GM21619 (cell line): ENCODE measurements at regions not wholly inside any gene's neighbourhood (a gene's known extent, or its start where the extent isn't known, plus 50 kb on each side); places are given as distances from the start of the nearest gene placed in this dataset.

ENCODE experiments used
- ATAC-seq: cut with Tn5 transposase; IDR thresholded peaks from one replicate; pipeline ENCODE4 v1.9.1; 2021; ENCODE audit not compliant: unreplicated experiment

DNA sequence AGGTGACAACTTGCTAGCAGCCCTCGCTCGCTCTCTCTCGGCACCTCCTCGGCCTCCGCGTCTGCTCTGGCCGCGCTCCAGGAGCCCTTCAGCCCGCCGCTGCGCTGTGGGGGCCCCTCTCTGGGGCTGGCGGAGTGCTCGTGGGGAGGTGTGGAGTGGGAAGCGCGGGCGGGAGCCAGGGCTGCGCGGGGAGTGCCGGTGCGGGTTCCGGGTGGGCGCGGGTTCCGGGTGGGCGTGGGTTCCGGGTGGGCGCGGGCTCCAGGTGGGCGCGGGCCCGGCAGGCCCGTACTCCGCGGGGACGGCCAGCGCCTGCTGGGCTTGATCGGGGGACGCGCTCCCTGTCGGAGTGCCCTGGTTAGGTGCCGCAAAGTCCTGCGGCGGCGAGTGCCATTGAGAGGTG, 384.3 kb downstream of the GPM6A start:
- no peak for ATAC-seq

DNA sequence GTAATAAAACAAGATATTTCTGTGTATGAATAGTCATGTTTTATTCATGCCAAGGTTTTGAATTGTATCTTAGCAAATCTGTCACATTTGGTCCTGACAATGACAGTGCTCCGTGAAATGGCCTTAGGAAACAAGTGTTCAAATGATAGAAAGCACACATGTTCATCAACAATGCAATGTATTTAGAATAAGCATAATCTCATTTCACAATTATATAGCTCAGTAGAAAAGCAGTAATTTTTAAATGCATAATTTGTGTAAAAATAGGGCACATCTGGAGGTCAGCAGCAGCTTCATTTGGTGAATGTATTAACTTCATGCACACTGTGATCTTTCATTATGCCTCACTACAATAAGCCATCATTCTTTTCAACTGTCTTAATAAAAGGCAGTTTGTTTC, 380.4 kb downstream of the GPM6A start:
- no peak for ATAC-seq

DNA sequence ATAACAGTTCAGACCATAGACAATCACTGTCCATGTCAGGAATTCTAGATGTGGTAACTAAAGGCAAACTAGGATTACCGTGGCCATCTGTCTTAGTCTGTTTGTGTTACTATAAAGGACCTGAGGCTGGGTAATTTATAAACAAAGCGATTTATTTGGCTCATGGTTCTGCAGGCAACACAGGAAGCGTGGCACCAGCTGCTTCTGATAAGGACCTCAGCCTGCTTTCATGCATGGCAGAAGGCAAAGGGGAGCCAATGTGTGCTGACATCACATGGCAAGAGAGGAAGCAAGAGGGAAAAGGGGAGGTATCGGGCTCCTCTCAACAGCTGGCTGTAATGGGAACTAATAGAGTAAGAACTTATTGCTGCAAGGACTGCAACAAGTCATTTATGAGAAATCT, 376.7 kb downstream of the GPM6A start:
- no peak for ATAC-seq

DNA sequence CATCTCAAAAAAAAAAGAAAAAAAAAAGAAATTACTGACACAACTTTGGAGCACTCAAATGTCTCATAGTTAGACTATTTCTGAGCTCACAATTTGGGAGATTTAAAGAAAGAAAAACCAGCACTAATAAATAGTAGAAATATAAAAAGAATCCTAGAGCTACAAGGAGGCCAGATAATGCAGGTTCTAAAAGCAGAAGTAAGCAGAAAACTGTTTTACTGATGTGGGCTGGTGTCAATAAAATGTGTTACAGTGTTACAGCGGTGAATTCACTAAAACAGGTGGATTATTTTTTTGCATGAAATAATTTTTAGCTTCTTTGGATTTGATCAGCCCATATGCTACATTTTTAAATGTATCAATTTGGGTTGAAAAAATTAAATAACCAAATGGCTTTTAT, 375.9 kb downstream of the GPM6A start:
- ATAC-seq, result no peak

DNA sequence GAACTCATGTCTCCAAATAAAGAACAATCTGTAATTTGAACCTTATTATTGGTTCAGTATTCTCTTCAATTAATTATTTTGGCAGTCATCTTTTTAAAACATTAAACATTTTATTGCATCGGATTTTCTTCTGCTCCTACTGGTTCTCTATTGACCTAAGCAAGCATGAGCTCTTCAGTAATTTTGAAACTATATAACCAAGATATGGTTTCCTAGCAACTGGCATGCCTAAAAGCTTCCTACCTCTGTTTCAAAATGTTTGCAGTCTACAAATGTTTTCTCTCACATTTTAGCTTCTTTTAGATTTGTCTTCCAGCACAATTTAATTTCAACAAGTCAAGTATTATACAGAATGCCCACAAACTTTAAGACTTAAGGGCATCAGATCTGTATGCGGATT, 371.3 kb downstream of the GPM6A start:
- ATAC-seq, result no peak

DNA sequence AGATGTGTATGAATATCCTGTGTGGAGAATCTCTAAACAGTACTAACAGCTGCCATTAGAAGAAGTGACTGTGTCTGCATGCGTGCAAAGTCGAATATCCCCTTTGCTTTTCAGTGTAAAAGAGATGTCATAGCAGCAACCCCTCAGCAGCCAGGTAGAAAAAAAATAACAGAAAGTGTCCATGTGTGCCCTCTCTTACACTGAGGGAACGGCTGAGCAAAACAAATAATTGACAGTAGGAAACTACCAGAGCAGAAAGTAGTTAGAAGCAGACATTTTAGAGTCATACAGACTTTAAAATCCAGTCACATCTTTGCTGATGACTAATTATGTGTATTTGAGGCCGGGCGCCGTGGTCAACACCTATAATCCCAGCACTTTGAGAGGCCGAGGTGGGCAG, 370.8 kb downstream of the GPM6A start:
- ATAC-seq, result no peak

DNA sequence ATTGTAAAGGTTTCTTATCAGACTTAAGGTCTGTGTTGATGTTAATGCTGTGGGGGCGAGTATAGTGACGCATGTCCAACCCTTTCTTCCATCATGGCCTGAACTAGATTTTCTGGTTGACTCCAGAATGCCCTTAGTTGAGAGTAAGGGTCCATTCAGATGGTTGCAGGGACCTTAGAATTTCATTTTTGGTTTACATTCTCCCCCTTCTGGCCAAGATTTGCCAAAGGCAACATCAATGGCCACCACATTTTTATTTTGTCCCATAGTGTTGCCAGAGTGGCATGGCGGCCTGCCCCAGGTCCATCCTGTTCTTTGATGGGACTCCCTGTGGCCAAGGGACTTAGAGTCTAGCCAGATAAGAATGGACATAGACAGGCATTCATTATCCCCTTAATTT, 368.5 kb downstream of the GPM6A start:
- ATAC-seq, result no peak

DNA sequence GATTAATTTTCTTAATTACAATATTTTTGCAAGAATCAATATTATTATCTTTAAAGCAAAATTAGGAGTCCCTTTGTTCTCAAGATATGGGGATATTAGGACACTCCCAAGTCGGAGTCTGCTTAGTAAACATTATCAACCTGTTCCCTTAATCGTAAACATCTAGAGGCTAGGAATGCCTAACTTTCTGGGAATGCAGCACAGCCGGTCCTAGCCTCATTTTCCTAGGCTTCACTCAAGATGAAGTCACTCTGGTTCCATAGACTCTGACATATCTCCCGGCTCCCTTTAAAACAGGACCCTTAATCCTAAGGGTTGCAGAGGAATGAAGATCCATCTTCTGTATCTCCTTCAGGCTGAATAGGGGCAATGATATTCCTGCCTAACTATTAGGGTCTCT, 367.6 kb downstream of the GPM6A start:
- no peak for ATAC-seq

DNA sequence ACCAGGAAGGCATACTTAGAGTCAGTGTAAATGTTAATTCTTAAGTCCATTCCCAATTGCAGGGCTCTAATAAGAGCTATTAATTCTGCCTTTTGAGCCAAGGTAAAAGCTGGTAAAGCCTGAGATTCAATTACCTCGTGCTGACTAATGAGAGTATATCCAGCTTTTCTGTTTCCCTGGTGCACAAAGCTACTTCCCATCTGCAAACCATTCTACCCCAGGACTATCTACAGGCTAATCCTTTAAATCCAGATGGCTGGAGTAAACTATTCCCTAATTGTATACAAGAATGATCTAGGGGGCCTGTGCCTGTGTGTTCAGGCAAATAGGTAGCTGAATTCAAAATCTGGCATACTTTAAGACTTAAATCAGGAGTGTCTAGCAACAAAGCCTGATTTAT, 365.0 kb downstream of the GPM6A start:
- no peak for ATAC-seq

DNA sequence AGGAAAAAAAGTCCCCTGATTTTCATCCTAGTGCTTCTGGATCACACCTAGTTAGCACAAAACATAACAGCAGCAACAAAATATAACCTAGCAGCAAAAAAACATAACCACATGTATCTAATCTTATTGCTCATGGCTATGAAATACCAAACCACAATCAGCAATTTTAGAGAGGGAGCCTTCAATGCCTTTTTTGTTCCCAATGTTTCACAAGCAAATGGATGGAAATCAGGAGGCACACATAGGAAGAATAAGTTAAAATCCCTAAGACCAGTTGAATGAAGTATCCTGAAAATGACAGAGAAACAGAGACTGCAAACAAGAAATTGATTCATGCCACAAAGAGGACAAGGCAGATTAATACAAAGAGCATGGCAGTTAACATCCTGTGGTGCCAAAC, 361.6 kb downstream of the GPM6A start:
- no peak for ATAC-seq

DNA sequence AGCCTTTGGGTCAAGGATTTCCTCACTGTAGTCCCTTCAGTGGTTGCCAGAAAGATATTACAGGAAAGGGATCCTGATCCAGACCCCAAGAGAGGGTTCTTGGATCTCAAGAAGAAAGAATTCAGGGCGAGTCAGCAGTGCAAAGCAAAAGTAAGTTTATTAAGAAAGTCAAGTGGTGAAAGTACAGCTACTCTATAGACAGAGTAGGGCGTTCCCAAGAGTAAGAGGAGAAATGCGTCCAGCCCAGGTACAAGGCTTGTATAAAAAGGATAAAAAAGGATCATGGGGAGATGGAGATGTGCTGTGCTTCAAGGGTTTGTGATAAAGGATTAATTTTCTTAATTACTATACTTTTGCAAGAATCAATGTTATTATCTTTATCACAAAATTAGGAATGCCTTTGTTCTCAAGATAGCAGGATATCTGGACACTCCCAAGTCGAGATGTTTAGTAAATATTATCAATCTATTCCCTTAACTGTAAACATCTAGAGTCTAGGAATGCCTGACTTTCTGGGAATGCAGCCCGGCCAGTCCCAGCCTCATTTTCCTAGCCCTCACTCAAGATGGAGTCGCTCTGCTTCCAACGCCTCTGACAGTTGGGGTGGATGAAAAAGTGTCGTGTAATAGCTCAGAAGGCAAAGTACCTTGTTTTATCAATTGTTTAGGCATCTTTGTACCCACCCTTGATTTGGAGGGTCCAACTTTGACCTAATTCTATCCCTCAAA, 360.7 kb downstream of the GPM6A start:
- no peak for ATAC-seq

DNA sequence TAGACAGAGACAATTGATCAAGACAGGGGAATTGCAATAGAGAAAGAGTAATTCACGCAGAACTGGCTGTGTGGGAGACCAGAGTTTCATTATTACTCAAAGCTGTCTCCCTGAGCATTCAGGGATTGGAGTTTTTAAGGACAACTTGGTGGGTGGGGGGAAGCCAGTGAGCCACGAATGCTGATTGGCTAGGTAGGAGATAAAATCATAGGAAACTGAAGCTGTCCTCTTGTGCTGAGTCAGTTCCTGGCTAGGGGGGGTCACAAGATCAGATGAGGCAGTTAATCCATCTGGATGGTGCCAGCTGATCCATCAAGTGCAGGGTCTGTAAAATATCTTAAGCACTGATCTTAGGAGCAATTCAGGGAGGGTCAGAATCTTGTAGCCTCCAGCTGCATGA, 358.6 kb downstream of the GPM6A start:
- ATAC-seq, result no peak

DNA sequence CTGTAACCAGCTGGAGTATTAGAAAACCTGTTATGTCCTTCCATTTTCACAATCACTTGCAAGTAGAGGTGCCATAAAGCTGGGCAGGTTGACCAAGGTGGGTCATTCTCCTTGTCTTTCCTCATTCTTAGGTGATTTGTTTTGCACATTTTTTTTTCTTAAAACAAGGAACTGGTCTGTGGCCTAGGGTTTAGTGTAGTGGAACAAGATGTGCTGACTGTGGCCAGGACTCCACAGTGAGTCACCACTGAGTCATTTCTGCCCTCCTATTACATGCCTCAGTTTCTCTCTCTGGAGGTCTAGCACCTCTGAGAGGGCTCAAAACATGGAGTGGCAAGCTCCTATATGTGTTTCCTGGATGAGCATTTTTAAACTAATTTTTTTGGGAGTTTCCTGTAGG, 355.9 kb downstream of the GPM6A start:
- ATAC-seq, result no peak

DNA sequence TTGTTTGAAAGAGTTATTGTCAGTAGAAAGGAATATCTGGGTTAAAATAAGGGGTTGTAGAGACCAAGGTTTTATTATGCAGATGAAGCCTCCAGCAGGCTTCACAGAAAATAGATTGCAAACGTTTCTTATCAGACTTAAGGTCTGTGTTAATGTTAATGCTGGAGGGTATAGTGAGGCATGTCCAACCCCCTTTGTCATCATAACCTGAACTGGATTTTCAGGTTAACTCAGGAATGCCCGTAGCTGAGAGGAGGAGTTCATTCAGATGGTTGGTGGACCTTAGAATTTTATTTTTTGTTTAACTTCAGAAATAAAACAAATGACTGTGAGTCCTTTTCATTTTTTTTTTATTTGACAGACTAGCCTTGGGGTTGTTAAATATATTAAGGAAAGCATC, 354.1 kb downstream of the GPM6A start:
- no peak for ATAC-seq

DNA sequence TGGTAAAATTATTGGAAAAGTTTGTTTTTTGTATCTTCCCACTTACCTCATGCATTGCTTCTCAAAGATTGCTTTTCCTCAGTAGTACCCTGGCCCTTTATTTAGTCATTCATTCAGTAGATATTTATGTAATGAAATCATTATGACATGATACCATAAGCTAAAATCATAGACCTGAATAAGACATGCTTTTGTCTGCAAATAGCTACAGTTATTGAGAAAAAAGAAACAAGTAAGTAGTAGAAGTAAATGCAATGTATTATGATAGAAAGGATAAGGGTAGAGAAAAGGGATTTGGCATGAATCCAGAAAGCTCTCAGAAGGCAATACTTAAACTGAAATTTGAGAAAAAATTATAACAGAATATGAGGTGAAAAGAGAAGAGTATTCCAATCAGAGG, 352.5 kb downstream of the GPM6A start:
- ATAC-seq, result no peak

DNA sequence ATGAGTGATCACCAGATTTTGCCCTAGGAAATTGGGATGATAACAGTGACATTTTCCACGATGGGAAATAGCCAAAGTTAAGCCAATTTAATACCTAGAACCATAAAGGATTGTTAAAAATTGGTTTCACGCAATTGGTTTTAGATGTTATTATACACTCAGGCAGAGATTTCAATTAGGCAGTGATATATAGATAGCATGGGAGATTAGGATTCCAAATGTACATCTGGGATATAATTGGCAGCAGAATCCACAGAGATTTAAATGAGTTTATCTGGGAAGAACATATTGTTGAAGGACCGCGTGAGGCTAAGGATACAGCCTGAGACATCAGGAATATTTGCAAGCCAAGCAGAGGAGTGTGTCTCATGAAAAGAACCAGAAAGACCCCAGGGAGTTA, 351.6 kb downstream of the GPM6A start:
- no peak for ATAC-seq

DNA sequence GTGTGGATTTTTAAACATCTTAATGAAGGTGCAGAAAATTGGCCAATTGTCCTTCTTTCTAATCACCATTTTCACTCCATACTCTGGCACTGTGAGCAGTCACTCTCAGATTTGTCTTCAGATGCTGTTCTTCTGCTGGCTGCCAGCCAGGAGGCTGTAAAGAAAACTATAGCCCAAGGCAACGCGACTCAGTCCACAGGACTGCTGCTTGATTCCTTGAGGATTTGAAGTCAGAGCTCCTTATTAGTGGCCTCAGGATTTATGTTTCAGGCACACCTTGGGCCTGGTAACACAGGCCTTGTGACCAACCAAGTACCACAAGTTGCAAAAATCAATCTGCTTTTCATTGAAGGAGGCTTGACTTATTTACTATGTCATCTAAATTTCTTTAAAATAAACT, 342.6 kb downstream of the GPM6A start:
- ATAC-seq, result no peak

DNA sequence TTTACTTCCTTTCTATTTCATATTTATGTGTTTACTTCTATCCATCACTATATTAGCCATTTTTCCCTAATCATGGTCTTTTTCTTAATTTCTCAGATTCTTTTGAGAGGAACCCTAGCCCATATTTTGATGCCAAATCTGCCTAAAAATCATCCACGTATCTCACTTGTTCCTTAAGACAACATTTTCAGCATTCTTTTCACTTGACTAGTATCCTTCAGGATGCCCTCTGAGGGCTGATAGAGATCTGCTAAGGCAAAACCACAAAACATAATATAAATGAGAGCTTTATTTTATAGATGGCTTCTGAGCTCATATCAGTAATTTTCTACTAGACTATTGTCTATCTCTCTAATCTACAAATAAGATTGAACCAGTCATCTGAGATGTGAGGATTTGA, 341.9 kb downstream of the GPM6A start:
- no peak for ATAC-seq

DNA sequence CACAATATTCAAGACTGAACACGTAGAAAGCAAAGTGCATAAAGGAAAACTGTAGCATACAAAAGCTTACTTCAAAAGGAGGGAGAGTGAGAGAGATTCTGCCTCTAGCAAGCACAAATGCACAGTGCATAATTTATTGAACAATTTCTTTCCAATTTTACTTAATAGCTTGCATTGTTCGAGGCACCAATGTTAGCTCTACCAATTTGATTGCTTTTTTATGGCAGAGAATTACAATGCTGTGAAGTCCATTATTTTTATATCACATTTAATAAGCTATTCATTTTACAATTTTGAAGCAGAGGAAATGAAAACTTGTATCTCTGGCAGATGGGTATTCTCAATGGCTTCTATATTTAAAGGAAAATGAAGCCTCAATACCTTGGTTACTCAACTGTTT, 331.7 kb downstream of the GPM6A start:
- no peak for ATAC-seq

DNA sequence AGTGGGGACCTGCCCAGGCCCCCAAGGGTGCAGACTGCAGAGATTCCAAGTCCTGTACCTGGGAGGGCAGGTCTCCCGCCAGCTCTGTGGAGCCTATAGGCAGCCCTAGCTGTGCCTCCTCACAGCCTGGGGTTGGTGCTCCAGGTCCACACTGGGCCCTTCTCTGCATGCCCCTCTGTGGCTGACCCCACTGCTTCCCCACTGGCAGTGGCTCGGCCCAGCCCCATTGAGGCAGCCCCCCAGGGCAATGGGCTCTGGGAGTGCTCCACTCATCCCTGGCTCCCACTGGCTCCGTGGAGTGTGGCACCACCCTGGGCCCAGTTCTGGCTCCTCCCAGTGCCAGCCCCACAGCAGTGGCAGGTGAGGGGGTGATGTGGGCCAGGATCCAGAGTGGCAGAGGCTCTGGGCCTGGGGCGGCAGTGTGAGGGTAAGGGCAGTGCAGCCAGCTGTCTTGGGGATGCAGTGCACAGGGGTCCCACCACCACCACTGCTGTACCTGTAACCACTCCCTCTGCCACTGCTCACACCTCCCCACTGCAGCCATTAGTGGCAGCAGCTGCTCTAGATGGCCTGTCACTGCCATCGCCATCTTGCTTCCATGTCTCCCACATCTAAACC, 312.2 kb downstream of the GPM6A start:
- no peak for ATAC-seq

DNA sequence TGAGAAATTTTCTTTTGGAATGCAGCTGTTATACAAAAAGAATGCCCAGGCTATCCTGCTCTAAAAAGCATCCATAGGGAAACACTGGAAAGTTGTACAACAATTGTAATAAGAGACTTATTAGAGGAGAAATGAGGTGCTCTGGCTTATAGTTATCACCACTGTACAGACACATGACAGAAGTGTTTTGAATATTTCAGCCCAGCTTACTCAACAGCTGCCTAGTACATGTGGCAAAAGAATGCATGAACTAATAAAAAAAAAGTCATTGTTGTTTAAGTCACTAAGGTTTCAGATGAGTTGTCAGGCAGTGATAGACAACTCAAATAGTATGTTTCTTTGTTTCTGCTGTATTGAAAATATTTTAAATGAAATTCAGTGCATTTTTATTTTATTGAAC, 307.7 kb downstream of the GPM6A start:
- no peak for ATAC-seq

DNA sequence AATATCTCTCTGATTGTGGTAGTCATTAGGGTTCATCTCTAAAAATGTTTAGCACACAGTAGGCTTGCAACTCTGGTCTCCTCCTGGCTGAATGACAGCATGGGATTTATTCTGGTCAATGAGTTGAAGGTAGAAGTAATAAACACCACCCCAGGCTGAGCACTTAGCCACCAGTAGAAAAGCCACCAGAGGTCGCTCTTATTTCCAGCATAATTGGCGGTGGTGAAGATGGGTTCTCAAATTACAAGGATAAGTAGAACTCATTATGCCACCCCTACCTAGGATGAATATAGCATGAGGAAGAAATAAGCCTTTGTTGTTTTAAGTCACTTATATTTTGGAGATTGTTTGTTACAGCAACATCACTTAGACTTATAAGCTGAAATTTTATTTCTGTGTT, 302.7 kb downstream of the GPM6A start:
- no peak for ATAC-seq

DNA sequence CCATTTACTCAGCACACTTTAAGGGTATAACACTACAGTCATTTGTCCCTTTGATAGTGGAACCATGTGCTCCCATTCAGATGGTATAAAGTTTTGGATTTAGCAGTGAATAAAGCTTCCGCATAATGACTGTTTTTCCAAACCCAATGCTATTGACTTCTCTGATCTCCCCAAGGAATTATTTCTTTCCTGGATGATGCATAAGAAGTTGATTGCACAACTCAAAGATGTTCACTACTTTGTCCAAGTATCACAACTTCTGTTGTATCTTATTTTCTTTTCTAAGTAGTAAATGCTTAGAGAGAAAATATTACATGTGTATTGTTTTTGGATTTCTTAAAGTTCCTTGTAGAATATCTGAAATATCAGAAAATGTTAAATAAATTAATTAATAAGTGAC, 300.2 kb downstream of the GPM6A start:
- ATAC-seq, result no peak
